ENCODE measurements at regions not wholly inside any gene's neighbourhood (a gene's known extent, or its start where the extent isn't known, plus 50 kb on each side); places are given as distances from the start of the nearest gene placed in this dataset.
"Not testable (repeated sequence)": the region's sequence is repeated elsewhere in the genome, so short reads cannot be mapped to it uniquely, and the experiment has no call there.

GRCh38 chr7:94109556-94109955 lies 105.4 kb upstream of the BET1 start:
- DNase-seq (ENCODE audit: low spot score): no peak

GRCh38 chr7:94111009-94111408 lies 106.9 kb upstream of the BET1 start:
- DNase-seq (ENCODE audit: low spot score): no peak

DNA sequence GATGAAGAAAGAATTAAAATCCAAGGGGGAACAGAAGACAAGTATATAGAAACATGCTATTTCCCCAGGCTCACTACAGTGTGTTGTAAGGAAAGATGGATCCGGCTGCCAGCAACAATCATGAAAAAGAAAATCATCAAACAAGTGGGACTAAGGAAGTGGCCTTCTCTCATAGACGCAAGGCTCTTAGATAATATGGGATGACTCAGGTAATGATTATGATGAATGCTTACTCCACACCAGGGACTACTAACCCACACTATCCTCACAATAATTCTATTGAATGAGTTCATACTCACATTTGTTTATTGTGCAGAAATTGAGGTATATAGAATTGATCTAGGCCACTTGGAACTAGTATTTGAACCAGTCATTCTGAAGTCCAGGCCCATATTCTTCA lies 111.2 kb upstream of the BET1 start:
- no peak for DNase-seq (ENCODE audit: low spot score)

DNA sequence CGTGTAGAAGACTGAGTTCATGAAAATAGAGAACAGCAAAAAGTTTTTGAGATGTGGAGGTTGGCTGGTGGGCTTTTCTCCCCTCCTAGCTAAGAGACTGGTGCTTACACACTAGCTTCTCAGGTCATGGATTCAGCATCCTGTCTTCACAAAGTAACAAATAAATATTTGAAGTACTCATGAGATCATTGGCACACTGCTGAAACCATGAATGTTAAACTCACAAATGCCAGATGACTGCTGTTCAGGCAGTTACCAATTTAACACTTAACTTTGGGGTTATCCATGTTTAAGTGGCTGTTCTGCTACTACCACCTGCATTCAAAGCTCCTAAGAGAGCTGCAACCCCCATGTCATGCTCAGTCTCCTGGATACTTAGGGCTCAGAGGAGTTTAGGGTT lies 119.0 kb upstream of the BET1 start:
- no peak for DNase-seq (ENCODE audit: low spot score)

GRCh38 chr7:94127026-94127425 lies 122.9 kb upstream of the BET1 start:
- peak; percentile 31 for DNase-seq (ENCODE audit: low spot score)

GRCh38 chr7:94128072-94128471 lies 123.9 kb upstream of the BET1 start:
- no peak for DNase-seq (ENCODE audit: low spot score)

GRCh38 chr7:94129443-94130140 lies 125.4 kb upstream of the BET1 start:
- peak; percentile 42 for DNase-seq (ENCODE audit: low spot score)

DNA sequence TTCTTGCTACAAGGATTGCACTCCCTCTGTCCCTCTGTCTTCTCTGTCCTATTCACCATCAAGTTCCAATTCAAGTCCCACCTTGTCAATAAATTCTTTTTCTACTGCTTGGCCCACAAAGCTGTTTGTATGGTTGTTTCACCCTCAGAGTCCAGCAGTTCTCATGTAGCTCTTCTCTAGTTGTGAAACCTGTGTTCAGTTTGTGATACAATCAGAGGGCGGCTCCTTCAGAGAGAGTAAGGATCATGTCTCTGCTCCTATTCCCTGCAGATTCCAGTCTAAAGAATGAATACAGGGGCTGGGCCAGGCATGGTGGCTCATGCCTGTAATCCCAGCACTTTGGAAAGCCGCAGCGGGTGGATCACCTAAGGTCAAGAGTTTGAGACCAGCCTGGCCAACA lies 126.6 kb upstream of the BET1 start:
- DNase-seq (ENCODE audit: low spot score): no peak

DNA sequence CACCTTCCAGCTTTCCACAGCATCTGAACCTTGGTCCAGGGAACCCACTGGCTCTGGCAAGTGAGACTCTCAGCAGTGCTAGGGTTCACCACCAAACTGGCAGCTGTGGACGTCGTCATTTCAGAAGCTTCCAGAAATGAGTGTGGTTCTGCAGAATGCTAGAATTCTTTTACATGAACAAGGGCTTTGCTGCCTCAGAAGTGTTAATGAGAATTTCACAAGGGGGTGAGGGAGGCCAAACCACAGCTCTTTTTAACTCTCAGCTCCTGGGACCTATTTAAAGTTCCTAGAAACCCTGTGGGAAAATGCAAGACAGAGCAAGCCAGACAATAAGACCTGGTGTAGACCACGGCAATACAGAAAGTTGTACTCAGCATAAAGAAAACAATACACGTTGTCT lies 129.3 kb upstream of the BET1 start:
- no peak for DNase-seq (ENCODE audit: low spot score)

DNA sequence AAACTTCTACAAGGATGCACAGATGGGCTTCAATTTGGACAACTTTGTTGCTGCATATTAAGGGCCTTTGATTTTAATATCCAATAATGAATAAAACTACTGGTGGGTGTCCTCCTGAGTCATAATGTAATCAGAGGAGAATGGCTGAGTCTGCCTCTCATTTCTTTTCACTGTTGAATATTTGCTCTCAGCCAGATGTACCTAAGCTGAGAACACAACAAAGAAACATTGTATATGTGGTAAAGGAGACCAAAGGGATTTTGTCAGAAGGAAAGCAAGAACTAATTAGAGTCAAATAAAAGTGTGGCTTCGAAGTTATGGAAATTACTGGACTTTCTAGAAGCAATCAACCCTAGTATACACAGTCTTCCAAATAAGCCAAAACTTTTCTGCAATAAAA lies 131.0 kb upstream of the BET1 start:
- no peak for DNase-seq (ENCODE audit: low spot score)

- no peak for DNase-seq (ENCODE audit: low spot score)
Observed at GRCh38 chr7:94142281-94142680, 138.1 kb upstream of the BET1 start.

- DNase-seq (ENCODE audit: low spot score): peak; percentile 55
Observed at GRCh38 chr7:94145602-94146001, 141.4 kb upstream of the BET1 start.

DNA sequence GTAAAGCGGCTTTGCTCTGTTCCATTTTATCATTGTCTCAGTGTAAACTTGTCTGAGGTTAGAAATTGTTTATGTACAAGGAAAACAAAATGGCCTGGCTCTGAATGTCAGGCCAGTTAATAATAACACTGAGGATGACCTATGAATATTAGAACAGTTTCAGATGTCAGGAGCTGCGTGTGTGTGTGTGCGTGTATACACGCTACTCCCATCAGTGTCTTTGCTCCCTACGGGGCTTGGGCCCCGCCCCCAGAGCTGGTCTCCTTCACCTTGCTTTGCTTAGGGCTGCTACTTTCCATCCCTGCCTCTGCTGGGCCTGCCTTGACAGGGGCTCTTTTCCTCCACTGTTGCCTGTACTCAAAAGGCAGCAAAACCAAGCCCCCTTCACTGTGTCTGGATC lies 142.3 kb upstream of the BET1 start:
- no peak for DNase-seq (ENCODE audit: low spot score)

DNA sequence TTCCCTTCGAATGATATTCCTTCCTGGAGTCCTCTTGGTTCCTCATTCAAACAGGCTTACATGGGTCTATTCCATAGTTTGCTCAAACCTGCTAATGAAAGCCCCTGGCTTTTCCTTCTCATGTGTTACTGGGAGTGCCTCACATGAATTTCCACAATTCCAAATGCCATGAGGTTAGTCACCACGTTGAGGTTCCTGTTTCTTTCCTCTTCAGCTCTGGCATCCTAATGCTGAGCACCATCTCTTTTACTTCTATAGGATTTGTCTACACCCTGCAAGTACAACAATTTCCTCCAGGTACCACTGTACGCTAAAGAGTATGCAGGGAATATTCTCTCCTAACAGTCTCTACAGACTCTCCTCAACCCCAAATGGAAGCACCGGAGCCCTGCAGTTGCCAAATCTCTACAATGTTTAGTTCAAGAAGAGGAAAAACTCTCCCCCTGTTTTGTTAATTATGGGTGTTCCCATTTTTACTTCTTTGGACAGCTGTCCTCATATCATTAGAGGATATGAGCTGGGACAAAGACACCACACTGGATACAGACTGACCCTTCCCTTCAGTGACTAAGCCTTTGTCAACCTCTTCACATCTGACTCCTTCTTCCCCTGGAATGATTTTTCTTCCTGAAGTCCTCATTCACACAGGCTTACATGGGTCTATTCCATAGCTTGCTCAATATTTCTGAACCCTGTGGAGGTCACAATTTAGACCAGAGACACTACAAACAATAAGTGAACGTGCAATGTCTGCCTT lies 145.8 kb upstream of the BET1 start:
- no peak for DNase-seq (ENCODE audit: low spot score)

DNA sequence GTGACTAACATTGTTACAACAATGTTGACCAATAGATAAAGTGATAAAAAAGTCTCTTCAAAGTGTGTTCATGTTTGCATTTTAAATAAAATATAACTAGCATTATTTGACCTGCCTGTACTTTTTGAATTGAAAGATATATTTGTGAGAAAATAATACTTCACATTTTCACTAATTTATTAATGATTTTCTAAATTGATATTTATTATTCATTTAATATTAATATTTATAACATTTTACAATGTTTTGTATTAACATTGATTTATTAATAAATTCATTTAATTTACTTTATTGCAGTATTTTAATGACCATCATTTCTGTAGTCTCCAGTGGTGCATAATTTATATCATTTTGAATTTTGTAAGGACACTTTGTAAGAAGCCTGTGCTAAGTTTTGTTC lies 150.0 kb upstream of the BET1 start:
- no peak for DNase-seq (ENCODE audit: low spot score)

DNA sequence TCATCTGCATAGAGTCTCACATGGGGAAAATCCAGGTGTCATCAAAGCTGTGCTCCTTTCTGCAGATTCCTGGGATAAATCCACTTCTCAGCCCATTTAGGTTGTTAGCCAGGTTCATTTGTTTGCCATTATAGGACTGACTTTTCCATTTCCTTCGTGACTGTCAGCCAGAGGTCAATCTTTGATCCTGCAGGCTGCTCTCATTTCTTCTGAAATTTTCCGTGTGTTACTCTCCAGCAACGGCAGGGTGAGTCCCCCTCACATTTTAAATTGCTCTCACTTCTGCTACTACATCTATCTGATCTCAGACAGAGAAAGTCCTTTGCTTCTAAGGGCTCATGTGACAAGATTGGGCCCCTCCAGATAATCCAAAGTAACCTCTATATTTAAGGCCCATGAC lies 150.7 kb upstream of the BET1 start:
- no peak for DNase-seq (ENCODE audit: low spot score)

GRCh38 chr7:94157659-94158306 lies 153.6 kb upstream of the BET1 start:
- not testable (repeated sequence) for DNase-seq (ENCODE audit: low spot score)

DNA sequence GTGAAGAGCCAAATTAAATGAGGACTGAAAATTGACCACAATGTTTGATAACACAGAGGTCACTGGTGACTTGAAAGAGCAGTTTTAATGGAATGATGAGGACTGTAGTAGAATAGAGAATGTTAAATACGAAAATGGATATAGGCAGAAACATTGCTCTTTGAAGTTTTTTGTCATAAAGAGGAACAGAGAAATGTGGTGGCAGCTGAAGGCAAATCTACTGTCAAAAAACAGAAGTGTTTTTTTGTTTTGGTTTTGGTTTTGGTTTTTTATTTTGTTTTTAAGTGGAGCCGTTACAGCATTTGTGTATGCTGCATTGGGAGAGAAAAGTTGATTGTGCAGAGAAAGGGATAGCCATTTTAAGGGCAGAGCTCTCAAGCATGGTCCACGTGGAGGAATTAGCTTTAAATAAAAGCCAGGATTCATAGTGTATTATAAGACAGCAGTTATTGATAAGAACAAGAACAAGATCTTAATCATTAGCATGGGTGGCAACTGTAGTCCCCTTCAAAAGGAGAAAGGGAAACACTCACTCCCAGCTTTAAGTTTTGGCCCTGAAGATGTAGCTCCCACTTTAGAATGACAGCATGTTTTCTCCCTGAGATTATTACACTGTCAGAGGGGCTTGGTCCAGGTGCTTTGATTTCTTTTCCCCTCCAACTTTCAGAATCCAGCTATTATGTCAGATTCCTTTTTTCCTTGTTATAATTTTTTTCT lies 156.7 kb upstream of the BET1 start:
- no peak for DNase-seq (ENCODE audit: low spot score)

DNA sequence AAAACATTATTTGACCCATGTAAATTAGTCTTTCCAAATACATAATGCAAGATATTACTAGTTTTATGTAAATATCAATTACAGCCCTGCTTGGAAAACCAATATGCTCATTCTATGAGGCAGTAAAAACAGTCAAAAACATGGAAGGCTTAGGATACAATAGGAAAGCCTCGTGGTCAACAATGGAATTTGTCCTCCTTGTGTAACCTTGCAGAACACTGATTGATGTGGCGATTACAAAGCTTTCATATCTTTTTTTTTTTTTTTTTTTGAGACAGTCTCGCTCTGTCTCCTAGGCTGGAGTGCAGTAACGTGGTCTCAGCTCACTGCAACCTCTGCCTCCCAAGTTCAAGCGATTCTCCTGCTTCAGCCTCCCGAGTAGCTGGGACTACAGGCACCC lies 157.3 kb upstream of the BET1 start:
- no peak for DNase-seq (ENCODE audit: low spot score)

DNA sequence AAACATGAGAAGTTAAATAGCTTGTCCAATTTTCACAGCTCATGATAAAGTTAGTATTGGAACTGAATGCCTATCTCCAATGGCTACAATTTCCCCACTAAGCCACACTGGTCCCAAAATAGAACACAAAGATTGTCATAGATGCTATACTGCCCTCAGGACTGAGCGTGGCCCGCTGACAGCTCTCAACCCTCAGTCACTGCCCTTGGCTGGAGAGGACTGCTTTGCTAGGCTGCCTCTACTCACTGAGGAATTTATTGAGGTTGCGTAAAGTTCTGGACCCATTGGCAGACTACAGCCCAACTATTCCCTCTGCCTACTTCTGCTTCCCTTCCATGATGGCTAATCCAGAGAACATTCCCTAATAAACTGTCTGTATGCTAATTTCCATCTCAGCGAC lies 165.5 kb upstream of the BET1 start:
- no peak for DNase-seq (ENCODE audit: low spot score)

- no peak for DNase-seq (ENCODE audit: low spot score)
Observed at GRCh38 chr7:94170836-94171235, 166.7 kb upstream of the BET1 start.

DNA sequence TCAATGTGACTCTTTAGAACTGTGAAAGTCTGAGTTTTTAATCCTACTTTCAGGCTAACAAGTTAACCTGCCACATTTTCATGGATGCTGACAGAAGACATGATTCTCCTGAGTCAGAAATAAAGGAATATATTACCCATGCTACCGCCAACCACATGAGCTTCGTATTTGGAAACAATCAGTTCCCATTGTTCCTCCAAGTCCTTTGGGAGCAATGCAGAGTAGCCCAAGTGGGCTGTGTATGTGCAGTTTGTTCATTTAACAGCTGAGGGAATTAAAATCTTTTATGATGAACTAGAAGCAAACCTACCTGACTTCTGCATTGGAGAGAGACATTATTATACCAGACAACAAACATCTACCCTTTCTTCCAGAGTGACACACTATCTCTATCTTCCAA lies 169.3 kb upstream of the BET1 start:
- no peak for DNase-seq (ENCODE audit: low spot score)

- no peak for DNase-seq (ENCODE audit: low spot score)
Observed at GRCh38 chr7:94174375-94174774, 170.2 kb upstream of the BET1 start.

Data from AG08395 (cell line).